ENCODE measurements at regions not wholly inside any gene's neighbourhood (a gene's known extent, or its start where the extent isn't known, plus 50 kb on each side); places are given as distances from the start of the nearest gene placed in this dataset.

GRCh38 chr15:77723756-77724155 lies 91.0 kb upstream of the LINGO1 start:
- TF ChIP-seq CTCF (IDR thresholded peaks at IDR 0.05; ENCODE audit: low read depth, low read length) (no peak), POLR2A (IDR thresholded peaks at IDR 0.05; ENCODE audit: extremely low read depth, insufficient read length) (no peak), MAX (IDR thresholded peaks at IDR 0.05; ENCODE audit: low read depth, low read length) (no peak)

Data from NB4 (cell line).